ENCODE measurements at regions not wholly inside any gene's neighbourhood (a gene's known extent, or its start where the extent isn't known, plus 50 kb on each side); places are given as distances from the start of the nearest gene placed in this dataset.

DNA sequence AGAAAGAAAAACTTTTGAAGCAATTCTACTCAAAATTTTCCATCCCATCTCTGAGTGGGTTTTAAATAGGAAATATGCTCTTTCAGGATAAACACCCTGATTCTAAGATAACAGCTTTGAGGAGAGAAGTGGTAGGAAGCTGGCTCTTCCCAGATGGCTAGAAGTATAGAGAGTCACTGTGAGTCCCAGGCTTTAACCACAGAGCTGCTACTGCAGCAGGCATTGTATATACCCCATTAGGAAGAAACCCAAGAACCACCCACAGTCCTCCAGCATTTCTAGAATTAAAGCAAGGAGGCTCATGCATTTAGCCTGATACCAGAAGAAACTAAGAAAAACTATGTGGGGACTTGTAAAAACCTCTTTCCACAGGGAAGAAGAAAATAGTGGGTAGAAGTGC lies 1405.6 kb upstream of the TENM4 start:
- TF ChIP-seq, protein P1, sequence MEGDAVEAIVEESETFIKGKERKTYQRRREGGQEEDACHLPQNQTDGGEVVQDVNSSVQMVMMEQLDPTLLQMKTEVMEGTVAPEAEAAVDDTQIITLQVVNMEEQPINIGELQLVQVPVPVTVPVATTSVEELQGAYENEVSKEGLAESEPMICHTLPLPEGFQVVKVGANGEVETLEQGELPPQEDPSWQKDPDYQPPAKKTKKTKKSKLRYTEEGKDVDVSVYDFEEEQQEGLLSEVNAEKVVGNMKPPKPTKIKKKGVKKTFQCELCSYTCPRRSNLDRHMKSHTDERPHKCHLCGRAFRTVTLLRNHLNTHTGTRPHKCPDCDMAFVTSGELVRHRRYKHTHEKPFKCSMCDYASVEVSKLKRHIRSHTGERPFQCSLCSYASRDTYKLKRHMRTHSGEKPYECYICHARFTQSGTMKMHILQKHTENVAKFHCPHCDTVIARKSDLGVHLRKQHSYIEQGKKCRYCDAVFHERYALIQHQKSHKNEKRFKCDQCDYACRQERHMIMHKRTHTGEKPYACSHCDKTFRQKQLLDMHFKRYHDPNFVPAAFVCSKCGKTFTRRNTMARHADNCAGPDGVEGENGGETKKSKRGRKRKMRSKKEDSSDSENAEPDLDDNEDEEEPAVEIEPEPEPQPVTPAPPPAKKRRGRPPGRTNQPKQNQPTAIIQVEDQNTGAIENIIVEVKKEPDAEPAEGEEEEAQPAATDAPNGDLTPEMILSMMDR (conservative IDR thresholded peaks at IDR 0.05; ENCODE audit: control insufficient read depth, insufficient read depth, low read depth, low read length) = no peak
- DNase-seq (ENCODE audit: low read depth) = no peak
- H3K4me3 ChIP-seq (ENCODE audit: control insufficient read depth, low read depth, low read length) = no peak overlapping the region

DNA sequence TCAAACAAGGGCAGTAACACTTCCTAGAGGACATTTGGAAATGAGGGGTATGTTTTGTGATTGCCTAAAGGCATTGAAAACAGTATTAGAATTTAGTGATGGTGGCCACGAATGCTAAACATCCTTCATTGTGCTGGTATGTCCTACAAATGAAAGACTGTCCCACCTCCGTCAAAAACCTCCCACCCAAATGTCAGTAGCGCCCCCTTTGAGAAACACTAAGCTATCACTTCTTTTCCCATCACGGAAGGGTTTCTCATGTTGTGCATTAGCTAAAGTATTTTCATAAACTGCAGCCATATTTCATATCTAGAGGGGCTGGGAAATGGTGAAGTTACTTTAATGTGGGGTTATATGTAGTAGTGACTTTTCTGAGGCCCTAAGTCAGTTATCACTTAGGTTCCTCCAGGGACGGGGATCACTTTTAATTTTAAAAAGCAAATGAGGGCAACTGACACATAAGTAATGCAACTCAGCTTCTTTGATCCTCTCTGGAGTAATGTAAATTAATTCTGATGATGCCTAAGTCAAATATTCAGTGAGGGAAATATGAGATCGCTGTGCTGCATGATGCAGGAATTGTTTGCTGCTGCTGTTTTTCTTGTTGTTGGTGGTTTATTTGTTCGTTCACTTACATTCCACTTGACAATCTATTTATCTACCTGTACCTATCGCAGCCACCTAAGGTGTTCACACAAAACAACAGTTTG lies 1403.4 kb upstream of the TENM4 start:
- TF ChIP-seq, protein P1 (conservative IDR thresholded peaks at IDR 0.05; ENCODE audit: control insufficient read depth, insufficient read depth, low read depth, low read length) = no peak
- no peak overlapping the region for H3K4me3 ChIP-seq (ENCODE audit: control insufficient read depth, low read depth, low read length)
- no peak for DNase-seq (ENCODE audit: low read depth)

DNA sequence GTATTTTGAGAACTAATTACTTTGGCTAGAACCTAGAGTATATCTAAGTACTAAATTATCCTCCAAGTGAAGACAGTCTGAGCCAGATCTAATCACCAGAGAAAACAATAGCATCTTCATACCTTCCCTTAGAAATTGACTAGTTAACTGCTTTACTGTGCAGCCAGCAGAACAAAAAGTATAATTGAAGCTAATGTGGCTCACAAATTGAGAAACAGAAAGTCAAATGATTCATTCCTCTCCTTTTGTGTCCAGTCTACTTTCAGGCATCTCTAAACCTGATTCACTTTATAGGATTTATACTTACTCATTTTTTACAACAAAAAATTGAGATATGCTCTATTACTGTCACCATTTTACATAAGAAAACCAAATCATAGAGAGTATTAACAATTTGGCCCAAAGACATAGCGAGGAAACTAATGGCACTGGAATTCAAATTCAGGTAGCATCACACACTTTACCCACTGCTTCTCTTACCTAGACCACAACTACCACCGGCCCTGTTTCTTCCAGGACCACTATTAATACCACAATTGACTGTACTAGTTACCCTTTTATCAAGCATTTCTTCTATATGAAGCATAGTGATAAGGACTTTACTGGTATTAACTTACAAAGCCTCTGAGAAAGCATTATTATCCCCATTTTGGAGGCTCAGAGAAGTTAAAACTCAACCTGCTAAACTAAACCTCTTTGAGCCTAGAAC lies 1402.6 kb upstream of the TENM4 start:
- no peak for DNase-seq (ENCODE audit: low read depth)
- H3K4me3 ChIP-seq (ENCODE audit: control insufficient read depth, low read depth, low read length) = no peak overlapping the region
- TF ChIP-seq, protein P1 (conservative IDR thresholded peaks at IDR 0.05; ENCODE audit: control insufficient read depth, insufficient read depth, low read depth, low read length) = no peak

DNA sequence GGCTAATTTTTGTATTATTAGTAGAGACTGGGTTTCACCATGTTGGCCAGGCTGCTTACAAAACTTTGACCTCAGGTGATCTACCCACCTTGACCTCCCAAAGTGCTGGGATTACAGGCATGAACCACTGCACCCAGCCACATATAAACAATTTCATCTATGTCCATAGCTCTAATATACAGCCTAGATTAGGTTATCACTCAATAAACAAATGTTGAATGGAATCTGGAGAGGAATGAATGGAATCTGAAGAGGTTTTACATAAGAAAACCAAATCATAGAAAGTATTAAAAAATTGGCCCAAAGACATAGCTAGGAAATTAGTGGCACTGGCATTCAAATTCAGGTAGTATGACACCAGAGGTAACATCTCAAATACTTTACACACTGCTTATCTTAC lies 1401.4 kb upstream of the TENM4 start:
- H3K4me3 ChIP-seq (ENCODE audit: control insufficient read depth, low read depth, low read length) = no peak overlapping the region
- DNase-seq (ENCODE audit: low read depth) = no peak
- TF ChIP-seq, protein P1 (conservative IDR thresholded peaks at IDR 0.05; ENCODE audit: control insufficient read depth, insufficient read depth, low read depth, low read length) = no peak

DNA sequence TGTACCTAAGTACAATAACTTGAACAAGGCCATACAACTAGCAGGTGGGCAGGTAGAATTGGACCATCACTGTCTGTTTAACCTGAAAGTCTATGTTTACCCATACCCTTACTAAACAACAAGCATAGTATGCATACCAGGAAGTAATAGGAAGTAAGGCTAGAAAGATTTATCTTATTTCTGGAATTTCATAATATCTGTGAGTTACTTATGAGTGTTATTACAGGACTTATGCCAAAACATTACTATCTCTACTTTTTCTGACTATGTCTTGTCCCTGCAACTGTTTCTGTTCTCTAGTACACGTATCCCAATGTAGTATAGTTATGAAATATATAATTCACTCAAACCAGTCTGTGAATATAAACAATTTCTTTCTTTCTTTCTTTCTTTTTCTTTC lies 1400.8 kb upstream of the TENM4 start:
- TF ChIP-seq, protein P1 (conservative IDR thresholded peaks at IDR 0.05; ENCODE audit: control insufficient read depth, insufficient read depth, low read depth, low read length) = no peak
- DNase-seq (ENCODE audit: low read depth) = peak; percentile 18
- no peak overlapping the region for H3K4me3 ChIP-seq (ENCODE audit: control insufficient read depth, low read depth, low read length)

DNA sequence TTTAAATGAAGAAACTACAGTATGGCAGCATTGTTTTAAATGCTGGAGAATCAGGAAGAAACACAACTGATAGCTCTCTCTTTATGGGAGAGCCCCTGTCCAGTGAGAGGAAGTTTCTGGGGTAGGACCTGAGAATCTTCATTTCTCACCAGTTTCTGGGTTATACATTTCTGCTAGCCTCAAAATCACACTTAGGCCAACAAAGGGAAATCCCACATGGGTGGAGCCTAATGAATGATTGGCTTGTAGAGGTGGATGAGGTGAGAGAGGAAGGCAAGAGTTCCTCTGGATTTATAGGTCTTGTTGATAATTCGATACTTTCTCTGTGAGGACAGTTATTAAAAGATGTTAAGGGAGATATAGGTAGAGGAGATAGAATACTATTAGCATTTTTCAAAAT lies 1397.3 kb upstream of the TENM4 start:
- DNase-seq (ENCODE audit: low read depth) = no peak
- TF ChIP-seq, protein P1 (conservative IDR thresholded peaks at IDR 0.05; ENCODE audit: control insufficient read depth, insufficient read depth, low read depth, low read length) = no peak
- H3K4me3 ChIP-seq (ENCODE audit: control insufficient read depth, low read depth, low read length) = no peak overlapping the region

Measured in fibroblast of mammary gland (primary cell).